ENCODE measurements at regions not wholly inside any gene's neighbourhood (a gene's known extent, or its start where the extent isn't known, plus 50 kb on each side); places are given as distances from the start of the nearest gene placed in this dataset.

GRCh38 chrX:39782276-39782675, 315.5 kb downstream of the BCOR start (continued):
- no peak for TF ChIP-seq REST (IDR thresholded peaks at IDR 0.05)
- no peak for TF ChIP-seq CTCF (IDR thresholded peaks at IDR 0.05; ENCODE audit: low read depth, low read length, missing input control)
- TF ChIP-seq ATF3 (IDR thresholded peaks at IDR 0.05) = no peak

GRCh38 chrX:39787999-39788398, 309.8 kb downstream of the BCOR start:
- no peak overlapping the region for H3K9ac ChIP-seq (ENCODE audit: low read depth in 1 of 2, low read length in 2 of 2)
- H3K4me1 ChIP-seq (ENCODE audit: control insufficient read depth in 4 of 4, insufficient read depth in 4 of 4, low read length in 3 of 4) = no peaks in the 10 kb centered on the region
- no peak overlapping the region for H3K4me3 ChIP-seq (ENCODE audit: low read depth in 1 of 3, low read length in 3 of 3)
- H3K27ac ChIP-seq (ENCODE audit: low read depth in 1 of 2, low read length in 2 of 2) = no peak overlapping the region
- no peak for DNase-seq (ENCODE audit: low spot score)
- no peaks in the 10 kb centered on the region for H3K27me3 ChIP-seq (ENCODE audit: control insufficient read depth in 4 of 4, insufficient read depth in 4 of 4, low read length in 3 of 4)
- no peaks in the 10 kb centered on the region for H3K36me3 ChIP-seq (ENCODE audit: control insufficient read depth in 4 of 4, insufficient read depth in 3 of 4, low read depth in 1 of 4, low read length in 3 of 4)
- 97% methylated on average over 6 of the region's 6 CpGs for WGBS
- TF ChIP-seq ZBTB33 (IDR thresholded peaks at IDR 0.05) (no peak), GABPA (IDR thresholded peaks at IDR 0.05 in 1 of 2, conservative IDR thresholded peaks at IDR 0.05 in 1 of 2) (no peak), HNF4A (conservative IDR thresholded peaks at IDR 0.05) (no peak), RXRA (IDR thresholded peaks at IDR 0.05) (no peak), RAD21 (IDR thresholded peaks at IDR 0.05) (no peak), NR2F2 (IDR thresholded peaks at IDR 0.05) (no peak), REST (IDR thresholded peaks at IDR 0.05) (no peak), YY1 (IDR thresholded peaks at IDR 0.05) (no peak), JUND (IDR thresholded peaks at IDR 0.05) (no peak), SP1 (IDR thresholded peaks at IDR 0.05) (no peak), ATF3 (IDR thresholded peaks at IDR 0.05) (no peak), FOXA1 (IDR thresholded peaks at IDR 0.05) (no peak), MAX (IDR thresholded peaks at IDR 0.05) (no peak), HNF4G (IDR thresholded peaks at IDR 0.05) (no peak)
- H3K9me3 ChIP-seq (ENCODE audit: control insufficient read depth in 4 of 4, low read length in 3 of 4) = no peaks in the 10 kb centered on the region
